ENCODE measurements at regions not wholly inside any gene's neighbourhood (a gene's known extent, or its start where the extent isn't known, plus 50 kb on each side); places are given as distances from the start of the nearest gene placed in this dataset.
A peak's percentile ranks its signal among the peaks of the same experiment; 100 is the strongest.

DNA sequence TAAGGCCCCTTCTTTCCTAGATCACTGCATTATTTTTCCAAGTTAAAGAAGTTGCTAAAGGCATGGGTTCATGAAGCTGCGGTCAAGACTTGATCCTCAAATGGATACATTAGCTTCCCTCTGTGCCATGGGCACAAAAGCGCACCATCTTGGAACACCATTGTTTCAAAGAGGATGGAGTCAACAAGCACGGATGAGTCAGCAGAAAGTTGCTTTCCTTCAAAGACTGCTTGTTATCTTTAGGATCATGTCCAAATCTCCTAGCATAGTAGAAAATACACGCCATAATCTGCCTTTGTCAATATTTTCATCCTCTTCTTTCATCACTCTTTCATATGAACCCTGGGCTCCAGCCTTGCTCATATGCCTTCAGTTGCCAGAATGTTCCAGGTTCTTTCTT is 226.8 kb upstream of the GATB start:
- no peak for DNase-seq (ENCODE audit: low spot score)

DNA sequence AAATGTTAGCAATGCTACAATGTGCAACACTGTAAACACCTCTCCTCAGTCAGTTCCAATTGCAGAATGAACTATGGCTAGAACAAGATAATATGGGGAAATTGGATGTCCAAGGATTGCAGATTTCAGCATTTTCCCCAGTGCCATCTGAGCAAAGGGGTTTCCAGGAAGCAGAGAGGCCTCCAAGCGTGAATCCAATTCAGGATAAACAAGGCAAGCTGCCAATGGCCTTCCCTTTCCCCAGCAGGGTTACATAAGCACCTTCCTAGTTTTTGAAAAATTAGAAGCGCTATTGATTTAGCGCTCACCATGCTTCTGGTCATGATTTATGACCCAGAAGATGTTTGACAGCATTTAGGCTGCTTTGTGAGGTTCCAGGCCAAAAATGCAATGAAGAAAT is 223.0 kb upstream of the GATB start:
- peak; percentile 4 for DNase-seq (ENCODE audit: low spot score)

DNA sequence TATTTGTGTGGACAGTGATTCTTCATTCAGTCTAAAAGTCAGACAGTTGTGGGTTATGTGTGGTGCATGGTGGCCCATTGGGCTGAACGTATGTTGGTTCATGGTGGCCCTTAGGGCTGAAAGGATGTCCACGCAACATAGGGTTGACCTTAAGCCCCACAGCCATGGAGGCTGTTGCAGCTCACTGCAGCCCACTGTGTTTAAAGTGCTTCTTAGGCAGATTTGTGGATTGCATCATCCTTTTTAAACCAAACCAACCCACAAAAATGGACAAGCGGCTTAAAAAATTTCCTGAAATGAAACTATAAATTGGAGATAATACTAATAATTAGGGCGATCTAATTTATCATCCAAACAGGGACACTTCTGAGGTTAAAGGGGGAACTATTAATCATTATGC is 219.0 kb upstream of the GATB start:
- no peak for DNase-seq (ENCODE audit: low spot score)

DNA sequence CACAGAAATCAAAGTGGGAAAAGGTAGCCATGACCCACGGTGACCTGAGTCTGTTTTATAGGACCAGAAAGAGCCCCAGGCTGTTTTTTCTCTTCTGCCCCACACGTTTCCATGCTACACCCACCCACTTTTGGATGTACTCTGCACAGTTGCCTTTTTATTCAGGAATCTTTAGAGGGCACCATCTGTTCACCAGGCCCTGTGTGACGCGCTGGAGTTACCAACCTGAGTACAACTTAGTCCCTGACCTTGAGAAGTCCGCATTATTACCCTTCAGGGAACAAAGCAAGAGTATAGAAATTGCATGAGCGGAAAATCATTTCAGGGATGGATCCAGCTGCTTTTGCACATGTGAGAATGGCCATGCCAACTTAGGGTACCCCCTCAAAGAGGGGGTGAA is 207.8 kb upstream of the GATB start:
- DNase-seq (ENCODE audit: low spot score), result no peak

DNA sequence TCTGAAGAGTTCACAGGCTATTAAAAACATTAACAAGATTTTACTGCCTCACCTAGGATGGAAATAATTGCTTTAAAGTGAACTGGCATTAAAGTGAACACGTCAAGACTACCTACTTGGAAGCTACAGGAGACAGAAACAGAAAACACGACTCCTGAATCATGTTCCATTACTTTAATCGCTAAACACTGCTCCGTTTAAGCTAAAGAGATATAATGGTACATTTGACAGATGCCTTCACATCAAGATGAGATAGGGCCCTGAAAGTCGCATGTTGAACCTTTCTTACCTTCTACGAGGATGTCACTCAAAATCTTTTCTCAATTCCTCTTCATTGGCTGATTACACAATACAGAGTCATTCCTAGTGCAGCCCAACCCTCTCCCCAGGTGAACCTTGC is 206.3 kb upstream of the GATB start:
- DNase-seq (ENCODE audit: low spot score), result no peak

DNA sequence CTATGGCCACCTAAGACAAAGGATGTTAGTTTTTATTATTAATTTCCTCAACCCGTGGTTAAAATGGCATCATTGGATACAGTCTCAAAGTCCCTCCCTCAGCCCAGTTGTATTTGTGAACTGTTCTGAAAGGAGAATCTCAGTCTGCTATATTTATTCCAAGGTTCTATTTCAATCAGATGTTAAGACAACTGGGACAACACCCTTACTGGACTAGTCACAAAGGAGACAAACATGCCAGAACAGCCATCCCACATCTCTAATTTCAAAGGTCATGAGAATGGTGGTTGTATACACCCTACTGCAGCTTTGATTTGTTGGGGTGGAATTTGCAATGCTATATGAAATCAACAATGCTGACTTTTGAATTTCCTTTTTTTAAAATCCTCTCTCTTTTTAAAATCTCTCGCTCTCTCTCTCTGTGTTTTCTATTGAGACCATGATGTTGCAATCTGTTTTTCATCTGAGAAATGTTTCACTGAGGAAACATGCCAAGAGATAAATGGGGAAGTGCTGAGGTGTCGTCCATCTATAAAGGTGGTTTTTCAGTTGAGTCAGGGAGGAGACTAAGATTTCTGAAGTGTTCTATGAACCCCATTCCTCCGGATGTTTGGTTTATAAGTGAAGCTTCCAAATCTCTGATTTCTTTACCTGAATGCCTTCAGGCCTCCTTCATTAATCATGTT is 201.5 kb upstream of the GATB start:
- no peak for DNase-seq (ENCODE audit: low spot score)

DNA sequence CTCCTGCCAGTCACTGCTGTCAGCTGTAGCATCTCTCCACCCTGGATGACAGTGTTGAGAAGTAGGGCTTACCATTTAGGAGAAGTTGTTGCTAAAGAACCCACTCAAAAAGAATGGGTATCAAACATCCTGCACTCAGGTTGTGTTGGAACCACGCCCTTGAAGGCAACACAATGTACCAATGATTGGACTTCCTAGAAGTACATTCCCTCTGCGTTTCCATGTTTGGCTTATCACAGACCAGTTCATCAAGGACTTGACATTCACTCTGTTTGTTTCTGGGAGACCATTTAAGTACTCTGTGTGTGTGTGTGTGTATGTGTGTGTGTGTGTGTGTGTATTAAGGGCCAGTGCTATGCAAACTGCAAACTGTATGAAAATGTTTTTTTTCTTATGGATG is 200.6 kb upstream of the GATB start:
- no peak for DNase-seq (ENCODE audit: low spot score)

DNA sequence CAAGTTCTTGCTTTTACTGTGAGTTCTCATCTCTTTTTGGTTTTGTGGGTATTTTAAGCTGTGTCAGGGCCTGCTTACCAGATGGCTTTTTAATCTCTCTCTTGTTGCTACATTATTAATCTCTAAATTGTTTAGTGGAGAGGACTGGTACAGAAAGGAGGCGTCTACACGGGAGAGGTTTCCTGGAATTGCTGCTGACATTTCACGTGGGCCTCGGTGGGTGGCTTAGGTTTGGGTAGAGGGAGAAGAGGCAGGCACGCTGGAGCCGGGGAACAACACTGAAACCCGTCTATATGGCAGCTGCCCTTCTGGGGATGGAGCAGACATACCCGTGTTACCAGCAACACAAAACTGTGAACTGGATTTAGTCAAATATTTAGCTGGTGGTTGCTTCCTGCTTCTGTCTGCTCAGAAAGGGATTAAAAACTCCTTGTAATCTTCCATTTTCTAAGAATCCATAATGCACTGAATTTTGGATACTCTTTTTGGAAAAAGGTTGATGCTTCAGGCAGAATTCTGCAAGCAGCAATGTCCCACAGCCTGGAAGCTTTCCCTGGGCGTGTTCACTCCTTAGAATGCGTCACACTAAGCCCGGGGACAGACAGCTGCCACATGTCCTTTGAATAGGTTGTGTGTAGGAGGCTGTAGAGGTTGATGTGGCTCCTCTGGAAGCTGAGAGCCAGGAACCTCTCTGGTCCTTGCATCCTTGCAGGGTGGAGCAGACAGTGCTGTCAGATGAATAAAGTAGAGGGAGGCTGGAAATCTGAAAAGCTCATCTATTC is 199.8 kb upstream of the GATB start:
- no peak for DNase-seq (ENCODE audit: low spot score)

DNA sequence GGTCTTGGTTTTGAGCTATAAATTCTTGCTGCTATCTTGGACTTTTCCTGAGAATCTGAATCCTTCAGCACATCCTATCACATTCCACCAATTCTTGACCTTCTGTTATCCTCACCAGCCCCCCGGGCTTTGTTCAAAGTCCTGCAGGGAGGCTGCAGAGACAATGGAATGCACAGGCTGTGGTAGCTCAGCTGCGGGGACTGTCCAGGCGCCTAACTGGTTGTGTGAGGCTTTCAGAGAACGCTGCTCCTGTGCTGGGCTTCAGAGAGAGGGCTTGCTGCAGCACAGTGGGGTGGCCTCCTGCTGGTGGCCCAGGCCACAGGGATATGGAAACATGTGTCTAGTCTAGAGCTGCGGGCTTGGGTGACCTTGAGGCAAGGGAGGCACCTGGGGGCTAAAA is 196.3 kb upstream of the GATB start:
- no peak for DNase-seq (ENCODE audit: low spot score)

DNA sequence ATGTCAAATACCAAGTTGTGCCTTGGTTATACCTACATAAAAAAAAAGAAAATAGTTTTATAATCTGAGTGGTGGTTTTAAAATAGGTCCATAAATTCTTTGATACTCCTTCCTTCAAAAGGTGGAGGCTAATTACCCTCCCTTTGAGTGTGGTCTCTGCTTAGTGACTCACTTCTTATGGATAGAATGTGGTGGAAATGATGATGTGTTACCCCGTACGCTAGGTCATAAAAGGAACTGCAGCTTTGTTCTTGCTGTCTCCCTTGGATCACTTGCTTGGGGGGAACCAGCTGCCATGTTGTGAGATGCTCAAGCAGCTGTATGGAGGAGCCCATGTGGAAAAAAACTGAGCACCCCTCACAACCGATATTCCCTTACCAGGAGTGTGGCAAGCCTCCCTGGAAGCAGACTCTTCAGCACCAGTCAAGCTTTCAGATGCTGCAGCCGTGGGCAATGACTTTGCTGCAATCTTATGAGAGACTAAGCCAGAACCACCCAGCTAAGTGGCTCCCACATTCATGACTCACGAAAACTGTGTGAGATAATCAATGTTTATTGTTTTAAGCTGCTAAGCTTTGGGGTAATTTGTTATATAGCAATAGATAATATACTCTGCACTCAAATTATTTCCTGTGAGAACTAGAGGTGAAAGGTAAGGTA is 195.0 kb upstream of the GATB start:
- DNase-seq (ENCODE audit: low spot score), result no peak

DNA sequence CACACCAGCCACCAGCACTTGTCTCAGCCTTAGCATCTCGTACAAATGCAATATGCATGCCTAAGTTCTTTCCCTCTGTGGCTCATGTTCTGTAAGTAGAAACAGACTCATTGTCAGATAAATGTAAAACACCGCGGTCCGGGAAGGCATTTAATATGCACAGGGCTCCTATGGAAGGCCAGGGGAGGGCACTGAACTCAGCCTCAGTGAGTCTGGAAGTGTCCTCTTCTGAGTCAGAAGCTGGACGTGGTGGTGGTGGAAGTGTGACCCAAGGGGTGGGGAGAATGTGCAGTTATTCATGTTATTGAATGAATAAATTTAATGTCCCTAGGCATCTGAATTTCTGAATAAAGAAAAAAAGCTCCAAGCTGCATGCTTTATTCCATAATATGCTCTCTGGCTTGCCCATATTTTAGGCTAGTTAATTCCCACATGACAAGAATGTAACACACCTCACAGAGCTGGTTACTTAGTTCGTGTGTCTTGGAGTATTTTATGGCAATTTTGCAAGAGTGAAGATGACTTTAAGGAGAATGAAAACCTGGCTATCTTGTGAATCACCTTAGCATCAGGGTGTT is 193.1 kb upstream of the GATB start:
- no peak for DNase-seq (ENCODE audit: low spot score)

DNA sequence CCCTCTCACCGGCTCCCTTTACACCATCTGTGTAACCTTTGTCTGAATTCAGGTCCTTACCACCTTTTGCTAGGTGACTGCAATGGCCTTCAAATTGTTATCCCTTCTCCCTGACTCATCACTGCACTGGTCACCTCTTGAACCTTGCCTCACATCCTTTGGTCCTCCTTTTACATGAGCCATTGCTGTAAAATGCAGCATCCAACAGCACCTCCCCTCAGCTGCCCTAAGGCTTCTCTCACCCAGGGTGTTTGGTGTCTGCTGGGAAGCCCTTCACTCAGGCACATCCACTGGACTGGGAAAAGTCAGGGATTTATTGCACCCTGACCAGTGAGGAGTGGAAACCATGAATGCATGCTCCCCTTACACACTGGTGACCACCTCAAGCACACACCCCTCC is 192.5 kb upstream of the GATB start:
- peak; percentile 30 for DNase-seq (ENCODE audit: low spot score)

DNA sequence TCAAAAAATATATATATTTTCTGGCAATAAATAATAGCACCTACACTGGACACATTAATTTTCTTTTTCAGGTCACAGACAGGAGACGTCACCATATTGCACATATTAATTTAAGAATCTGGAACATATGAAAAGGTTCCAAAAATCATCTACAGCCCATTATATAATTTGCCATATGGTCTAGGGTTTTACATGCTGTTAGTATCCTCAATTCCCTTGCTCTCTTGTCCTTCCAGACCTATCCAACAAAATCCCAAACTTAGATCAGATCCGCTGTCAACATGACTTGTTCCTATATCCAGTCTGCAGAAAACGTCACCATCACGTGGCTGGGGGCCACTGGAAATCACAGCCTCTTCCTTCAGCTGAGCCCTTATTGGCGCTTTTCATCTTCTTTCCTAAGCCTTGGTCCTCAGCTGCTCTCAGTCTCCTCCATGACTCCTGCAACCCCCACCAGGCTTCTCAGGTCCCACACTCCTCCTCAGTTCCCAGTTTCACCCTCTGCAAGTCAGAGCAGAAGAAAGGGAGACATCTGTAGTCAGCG is 192.0 kb upstream of the GATB start:
- no peak for DNase-seq (ENCODE audit: low spot score)

DNA sequence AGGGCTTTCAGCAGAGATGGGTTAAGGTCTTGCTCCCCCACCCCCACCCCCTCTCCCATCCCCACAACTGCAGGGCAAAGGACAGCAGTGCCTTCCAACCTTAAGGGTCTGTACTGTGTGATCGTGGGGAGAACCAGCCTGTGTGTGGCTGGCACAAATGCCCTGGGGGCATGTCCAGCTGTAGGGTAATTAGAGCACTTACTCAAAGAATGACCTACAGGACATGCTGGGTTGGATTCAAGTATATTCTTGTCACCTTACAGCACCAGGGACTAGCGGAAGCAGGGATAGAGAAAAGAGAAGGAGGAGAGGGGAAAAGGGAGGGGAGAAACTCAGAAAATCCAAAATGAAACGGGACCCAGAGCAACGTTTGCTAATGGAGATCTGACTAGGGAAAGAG is 191.3 kb upstream of the GATB start:
- no peak for DNase-seq (ENCODE audit: low spot score)

DNA sequence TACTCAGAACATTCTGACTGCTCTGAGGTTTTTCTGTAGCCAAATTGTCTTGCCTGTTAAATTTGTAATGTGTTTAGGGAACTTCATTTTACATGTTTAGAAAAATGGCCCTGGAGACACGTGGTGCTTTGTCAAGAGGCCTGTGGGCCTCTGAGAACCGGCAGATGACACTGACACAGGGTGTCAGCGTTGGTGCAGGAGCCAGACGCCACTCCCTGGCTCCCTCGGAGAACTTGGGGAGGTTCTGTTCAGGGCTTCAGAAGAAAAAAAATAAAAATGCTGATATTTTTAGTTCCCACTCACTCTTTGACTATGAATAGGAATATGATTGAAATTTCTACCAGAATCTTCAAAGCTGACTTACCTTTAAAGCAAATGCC is 190.9 kb upstream of the GATB start:
- DNase-seq (ENCODE audit: low spot score), result no peak

DNA sequence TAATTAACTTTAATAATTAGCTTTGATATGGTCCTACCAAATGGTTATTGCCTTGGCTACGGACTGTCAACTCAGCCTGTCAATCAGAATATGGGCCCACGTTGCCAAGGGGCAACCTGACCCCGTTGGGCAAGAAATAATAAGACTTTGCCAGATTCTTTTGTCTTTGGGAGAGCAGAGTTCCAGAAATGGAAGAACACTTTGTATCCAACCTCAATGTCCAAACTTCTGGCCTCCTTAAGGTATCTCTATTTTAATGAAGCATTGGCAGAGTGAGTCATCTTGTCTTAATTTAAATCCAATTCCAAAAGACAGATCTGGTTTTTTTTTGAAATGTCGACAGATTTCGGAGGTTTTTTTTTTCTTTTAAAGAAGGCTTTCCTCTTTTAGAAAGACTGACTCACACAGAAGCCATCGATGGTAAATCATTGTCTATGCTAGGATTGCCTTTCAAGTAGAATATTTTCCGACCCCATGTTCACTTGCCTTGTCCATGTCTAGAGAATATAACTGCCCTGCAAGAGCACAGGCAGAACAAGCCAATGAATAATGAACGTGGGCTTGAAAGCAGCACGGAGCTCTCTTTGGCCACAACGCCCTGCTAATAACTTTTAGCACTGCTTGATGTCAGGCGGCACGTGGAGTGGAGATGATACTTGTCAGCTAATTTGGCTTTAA is 190.3 kb upstream of the GATB start:
- DNase-seq (ENCODE audit: low spot score), result peak; percentile 38

DNA sequence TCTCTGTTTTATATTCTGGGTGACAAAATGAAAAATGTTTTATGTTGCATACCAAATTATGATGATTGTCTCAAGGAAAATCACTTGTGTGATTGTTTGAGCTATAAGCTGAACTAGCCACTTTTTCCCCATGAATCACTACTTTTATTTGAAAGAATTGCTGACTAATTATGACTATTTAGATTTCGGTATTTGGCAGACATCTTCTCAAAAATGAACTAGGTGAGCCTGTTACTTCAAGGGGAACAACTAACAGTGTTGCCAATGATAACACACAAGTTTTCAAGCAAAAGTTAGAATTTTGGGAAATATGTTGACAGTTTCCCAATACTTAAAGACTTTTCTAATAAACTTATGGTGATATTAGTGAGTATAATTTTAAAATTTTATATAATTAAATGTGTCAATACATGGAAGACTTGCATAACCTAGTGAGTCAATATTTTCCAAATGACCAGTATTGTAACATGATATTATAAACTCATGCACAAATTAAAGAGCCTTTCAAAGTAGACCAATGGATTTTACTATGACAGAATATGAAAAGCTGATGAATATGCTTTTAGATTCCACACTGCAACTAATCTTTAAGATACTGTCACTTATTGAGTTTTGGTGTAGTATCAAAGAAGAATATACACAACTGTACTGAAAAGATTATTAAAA is 187.7 kb upstream of the GATB start:
- no peak for DNase-seq (ENCODE audit: low spot score)

DNA sequence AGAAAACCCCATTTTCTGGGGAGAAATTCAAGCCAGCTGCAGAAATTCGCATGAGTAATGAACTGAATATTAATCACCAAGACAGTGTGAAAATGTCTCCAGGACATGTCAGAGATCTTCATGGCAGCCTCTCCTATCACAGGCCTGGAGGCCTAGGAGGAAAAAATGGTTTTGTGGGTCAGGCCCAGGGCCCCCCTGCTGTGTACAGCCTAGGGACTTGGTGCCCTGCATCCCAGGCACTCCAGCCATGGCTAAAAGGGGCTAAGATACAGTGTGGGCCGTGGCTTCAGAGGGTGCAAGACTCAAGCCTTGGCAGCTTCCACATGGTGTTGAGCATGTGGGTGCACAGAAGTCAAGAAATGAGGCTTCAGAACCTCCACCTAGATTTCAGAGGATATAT is 185.9 kb upstream of the GATB start:
- DNase-seq (ENCODE audit: low spot score), result no peak

DNA sequence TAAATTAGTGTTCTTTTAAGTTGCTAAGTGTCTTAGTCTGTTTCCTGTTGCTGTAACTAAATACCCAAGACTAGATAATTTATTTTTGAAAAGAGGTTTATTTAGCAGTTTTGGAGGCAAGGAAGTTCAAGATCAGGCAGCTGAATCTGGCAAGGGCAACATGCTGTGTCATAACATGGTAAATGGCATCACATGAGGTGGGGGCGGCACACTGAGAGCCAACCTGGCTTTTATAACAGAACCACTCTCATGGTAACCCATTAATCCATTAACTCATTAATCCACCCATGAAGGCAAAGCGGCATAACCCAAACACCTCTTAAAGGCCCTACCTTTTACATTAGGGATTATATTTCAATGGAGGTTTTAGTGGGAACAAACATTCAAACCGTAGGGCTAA is 182.2 kb upstream of the GATB start:
- peak; percentile 6 for DNase-seq (ENCODE audit: low spot score)

DNA sequence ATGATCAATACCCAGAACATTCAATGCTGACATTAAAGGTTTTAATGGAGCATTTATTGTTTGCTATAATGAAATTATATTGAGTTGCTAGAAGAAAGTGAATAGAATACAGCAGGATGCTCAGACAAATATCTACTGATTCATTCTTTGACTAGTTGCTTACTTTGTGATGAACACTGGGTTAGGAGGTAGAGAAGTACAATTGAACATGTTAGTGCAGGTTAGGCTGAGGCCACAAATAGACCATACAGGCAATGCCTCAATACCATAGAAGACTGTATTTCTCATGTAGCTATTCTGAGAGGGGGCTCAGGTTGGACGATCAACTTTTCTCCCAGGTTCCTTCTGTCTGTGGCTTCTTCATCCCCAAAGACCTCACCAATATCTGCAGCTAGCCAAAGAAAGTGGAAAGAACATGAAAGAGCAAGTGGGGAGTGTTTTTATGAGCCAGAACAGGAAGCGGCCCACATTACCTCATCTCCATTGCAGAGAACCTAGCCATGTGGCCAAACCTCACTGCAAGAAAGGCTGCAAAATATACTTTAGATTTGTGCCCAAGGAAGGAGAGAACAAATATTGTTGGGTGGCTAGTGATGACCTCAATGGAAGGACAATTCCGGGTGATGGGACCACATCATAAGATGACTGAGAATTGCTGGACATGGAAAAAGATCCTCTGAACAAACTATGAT is 180.3 kb upstream of the GATB start:
- no peak for DNase-seq (ENCODE audit: low spot score)

DNA sequence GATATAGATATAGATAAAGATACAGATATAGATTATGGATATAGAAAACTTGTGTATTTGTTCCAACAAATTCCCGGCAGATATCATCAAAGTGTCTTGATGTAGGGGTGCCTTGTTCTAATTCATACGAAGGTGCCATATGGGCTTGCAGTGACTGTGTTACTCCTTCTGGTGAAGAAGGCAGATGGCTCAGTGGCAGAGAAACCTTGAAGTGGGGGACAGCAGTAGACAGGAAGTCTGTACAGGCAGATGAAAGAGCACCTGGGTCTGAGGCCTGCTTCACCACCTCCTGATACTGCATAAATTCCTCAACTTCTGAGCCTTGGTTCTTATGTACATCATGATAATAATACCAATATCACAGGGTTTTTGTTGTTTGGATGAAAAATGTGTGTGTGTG is 179.5 kb upstream of the GATB start:
- no peak for DNase-seq (ENCODE audit: low spot score)
